HT-29 (cell line): ENCODE measurements at regions not wholly inside any gene's neighbourhood (a gene's known extent, or its start where the extent isn't known, plus 50 kb on each side); places are given as distances from the start of the nearest gene placed in this dataset.
"Not testable (repeated sequence)": the region's sequence is repeated elsewhere in the genome, so short reads cannot be mapped to it uniquely, and the experiment has no call there.

ENCODE experiments used
- DNase-seq: peaks from one replicate; pipeline ENCODE4 v3.0.0-alpha.2; 2015; ENCODE audit warnings: low spot score

DNA sequence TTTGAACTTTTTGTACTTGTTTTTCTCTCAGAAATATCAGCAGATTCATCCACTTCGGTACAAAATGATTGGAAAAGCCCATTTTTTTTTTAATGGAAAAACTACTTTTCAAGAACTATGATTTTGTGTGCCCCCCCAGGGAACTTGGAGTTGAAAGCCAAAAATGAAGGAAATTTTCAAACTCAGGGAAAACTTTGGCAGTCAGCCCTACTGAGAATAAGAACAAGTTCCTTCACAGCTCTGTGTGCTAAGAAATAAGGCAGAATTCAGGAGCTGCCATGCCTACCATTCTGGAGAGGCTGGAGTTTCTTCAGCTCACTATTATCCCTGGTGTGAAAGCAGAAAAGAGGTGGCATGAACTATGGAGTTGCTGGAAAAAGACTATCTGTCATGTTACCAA lies 226.0 kb upstream of the SLC35G4 start:
- DNase-seq = no peak

GRCh38 chr18:11380968-11381367 lies 228.4 kb upstream of the SLC35G4 start:
- no peak for DNase-seq

GRCh38 chr18:11379660-11380059 lies 229.7 kb upstream of the SLC35G4 start:
- no peak for DNase-seq

- no peak for DNase-seq
Measured at GRCh38 chr18:11377766-11378540, 228.6 kb upstream of the PIEZO2 start.

GRCh38 chr18:11372163-11372562 lies 222.8 kb upstream of the PIEZO2 start:
- no peak for DNase-seq

GRCh38 chr18:11369556-11369955 lies 220.2 kb upstream of the PIEZO2 start:
- DNase-seq = no peak

- no peak for DNase-seq
Measured at GRCh38 chr18:11368020-11368419, 218.7 kb upstream of the PIEZO2 start.

GRCh38 chr18:11367351-11367750 lies 218.0 kb upstream of the PIEZO2 start:
- DNase-seq = no peak

DNA sequence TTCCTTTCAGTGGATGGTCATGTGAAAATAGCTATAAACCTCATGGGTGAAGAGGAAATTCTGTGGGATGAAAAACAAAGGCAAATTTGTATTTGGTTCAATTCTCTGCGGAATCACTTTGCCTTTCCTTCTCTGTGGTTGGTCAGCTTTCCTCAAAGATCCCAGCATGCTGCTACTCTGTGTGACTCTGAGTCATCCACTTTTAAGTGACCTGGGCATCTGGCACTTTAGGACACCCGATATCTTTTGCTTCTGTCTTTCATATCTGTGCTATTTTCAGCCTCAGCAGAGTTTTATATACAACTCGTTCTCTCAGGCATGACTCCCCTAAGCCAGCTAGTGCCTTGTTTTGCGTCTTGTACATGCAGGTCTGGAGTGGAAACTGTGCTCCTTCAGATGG lies 217.0 kb upstream of the PIEZO2 start:
- DNase-seq = no peak

DNA sequence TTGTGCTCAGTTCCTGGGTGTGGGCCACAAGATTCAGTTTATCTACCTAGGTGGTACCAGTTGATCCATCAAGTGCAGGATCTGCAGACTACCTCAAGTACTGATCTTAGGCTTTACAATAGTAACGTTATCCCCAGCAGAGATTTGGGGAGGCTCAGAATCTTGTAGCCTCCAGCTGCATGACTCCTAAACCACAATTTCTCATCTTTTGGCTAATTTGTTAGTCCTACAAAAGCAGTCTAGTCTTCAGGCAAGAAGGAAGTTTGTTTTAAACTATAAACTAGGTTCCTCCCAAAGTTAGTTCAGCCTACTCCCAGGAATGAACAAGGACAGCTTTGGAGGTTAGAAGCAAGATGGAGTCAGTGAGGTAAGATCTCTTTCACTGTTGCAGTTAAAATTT lies 213.5 kb upstream of the PIEZO2 start:
- DNase-seq = no peak

DNA sequence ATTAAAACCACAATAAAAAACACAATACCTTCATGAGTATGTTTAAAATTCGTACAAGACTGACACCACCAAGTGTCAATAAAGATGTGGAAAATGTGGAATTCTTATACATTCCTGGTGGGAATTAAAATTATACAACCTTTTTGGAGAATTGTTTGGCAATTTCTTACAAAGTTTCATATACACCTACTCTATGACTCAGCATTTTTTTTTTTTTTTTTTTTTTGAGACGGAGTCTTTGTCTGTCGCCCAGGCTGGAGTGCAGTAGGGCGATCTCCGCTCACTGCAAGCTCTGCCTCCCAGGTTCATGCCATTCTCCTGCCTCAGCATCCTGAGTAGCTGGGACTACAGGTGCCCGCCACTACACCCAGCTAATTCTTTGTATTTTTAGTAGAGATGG lies 212.5 kb upstream of the PIEZO2 start:
- DNase-seq = not testable (repeated sequence)

DNA sequence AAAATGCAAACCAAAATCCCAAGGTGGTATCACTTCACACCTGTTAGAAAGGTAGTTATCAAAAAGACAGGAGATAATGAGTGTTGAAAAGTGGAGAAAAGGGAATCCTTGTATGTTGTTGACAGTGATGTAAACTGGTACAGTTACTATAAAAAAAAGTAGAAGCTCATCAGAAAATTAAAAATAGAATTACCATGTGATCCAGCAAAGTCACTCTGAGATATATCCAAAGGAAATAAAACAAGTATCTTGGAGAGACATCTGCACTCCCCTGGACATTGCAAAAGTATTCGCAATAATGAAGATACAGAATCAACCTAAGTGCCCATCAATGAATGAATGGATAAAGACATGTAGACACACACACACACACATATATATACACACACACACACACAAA lies 208.3 kb upstream of the PIEZO2 start:
- DNase-seq = no peak

DNA sequence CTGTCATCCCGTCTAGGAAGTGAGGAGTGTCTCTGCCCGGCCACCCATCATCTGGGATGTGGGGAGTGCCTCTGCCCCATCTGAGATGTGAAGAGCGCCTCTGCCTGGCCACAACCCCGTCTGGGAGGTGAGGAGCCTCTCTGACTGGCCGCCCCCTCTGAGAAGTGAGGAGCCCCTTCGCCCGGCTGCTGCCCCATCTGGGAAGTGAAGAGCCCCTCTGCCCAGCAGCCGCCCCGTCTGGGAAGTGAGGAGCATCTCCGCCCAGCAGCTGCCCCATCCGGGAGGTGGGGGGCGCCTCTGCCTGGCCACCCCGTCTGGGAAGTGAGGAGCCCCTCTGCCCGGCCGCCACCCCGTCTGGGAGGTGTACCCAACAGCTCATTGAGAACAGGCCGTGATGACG lies 195.2 kb upstream of the PIEZO2 start:
- DNase-seq = not testable (repeated sequence)

GRCh38 chr18:11343096-11343495 lies 193.7 kb upstream of the PIEZO2 start:
- DNase-seq = no peak

DNA sequence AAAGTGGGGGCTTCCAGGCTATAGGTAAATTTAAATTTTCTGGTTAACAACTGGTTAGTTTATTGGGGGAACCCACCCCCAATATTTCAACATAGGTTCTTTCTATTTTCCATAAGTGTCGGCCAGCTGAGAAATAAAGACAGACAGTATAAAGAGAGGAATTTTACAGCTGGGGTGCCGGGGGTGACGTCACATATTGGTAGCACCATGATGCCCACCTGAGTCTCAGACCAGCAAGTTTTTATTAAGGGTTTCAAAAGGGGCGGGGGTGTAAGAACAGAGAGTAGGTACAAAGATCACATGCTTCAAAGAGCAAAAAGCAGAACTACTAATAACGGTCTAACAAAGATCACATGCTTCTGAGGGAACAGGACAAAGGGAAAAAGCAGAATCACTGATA lies 192.7 kb upstream of the PIEZO2 start:
- DNase-seq = not testable (repeated sequence)

- no peak for DNase-seq
Measured at GRCh38 chr18:11339188-11339775, 189.9 kb upstream of the PIEZO2 start.

GRCh38 chr18:11336241-11336640 lies 186.9 kb upstream of the PIEZO2 start:
- DNase-seq = no peak

GRCh38 chr18:11327391-11328009 lies 178.1 kb upstream of the PIEZO2 start:
- DNase-seq = no peak

GRCh38 chr18:11324956-11325882 lies 175.8 kb upstream of the PIEZO2 start:
- DNase-seq = no peak

DNA sequence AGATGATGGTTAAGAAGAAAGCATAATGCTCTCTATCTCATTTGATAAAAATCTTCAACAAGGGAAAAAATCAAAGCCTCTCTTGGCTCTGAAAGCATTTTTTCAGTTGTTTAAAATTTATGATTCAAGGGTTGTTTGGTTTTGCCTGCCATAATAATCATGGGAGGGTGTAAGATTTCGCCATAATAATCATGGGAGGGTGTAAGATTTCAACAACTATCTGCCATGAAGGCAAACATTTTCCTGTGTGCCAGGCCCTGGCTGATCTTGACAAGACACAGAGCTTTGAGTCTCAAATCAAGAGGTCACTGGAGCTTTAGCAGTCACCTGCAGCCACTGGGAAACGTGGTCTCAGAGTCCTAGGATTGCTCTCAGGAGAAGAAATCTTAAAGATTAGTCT lies 175.1 kb upstream of the PIEZO2 start:
- no peak for DNase-seq

GRCh38 chr18:11323359-11323819 lies 174.0 kb upstream of the PIEZO2 start:
- DNase-seq = no peak

DNA sequence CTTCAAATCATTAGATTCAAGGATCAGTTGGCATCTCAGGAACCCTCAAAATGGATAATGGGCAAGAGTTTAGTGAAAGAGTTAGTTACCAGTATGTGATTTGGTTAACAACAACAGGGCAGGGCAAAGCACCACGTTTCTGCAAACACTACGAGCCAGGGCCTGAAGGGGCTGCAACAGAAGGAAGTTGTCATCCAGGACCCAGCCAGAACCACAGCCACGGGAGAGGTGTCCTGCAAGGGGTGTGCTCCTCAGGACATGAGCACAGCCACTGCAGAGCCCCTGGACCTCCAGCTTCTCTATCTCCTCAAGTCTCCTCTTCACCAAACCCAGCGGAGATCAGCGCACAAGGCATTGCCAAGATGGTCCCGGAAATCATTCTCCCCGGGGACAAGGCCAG lies 173.3 kb upstream of the PIEZO2 start:
- no peak for DNase-seq
